ENCODE measurements at regions not wholly inside any gene's neighbourhood (a gene's known extent, or its start where the extent isn't known, plus 50 kb on each side); places are given as distances from the start of the nearest gene placed in this dataset.

DNA sequence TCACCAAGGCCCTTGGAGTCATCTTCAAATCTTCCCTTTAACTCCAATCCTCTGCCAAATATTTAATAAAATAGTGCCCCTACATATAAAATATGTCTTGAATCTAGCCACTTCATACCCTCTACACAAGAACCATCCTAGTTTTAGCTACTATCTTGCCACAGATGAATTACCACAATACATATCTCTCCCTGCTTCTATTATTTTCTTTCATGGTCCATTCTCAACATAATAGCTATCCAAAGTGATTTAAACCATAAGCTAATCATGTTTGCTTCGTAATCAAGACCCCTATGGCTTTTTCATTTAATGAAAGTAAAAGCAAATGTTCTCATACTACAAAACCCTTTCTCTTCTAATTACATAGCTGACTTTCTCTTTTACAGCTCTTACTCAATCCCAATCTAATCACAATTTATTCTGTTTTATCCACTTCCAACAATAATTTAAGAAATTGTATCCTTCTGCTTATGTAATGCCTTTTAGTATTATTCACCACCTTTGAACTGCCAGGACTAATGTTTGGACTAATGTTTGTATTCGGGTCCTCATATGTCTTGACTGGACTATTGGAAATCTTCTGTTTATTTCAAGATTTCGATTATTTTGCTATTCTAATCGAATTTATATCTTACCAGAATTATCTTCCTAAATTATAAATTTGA is 412.0 kb downstream of the SLITRK1 start:
- Histone ChIP-seq H4K20me1 (ENCODE audit: insufficient read depth, low read length) (no peaks in the 10 kb centered on the region), H3K4me3 (ENCODE audit: insufficient read depth, low read length) (no peak overlapping the region), H3K4me2 (ENCODE audit: insufficient read depth, low read length) (no peak overlapping the region), H3K9me3 (ENCODE audit: low read depth, low read length) (no peaks in the 10 kb centered on the region), H3K79me2 (ENCODE audit: insufficient read depth, low read length) (no peaks in the 10 kb centered on the region), H3K36me3 (ENCODE audit: insufficient read depth, low read length) (no peaks in the 10 kb centered on the region), H3K27ac (ENCODE audit: low read depth, low read length) (no peak overlapping the region), H3K4me1 (ENCODE audit: insufficient read depth, low read length) (no peaks in the 10 kb centered on the region), H3K27me3 (ENCODE audit: insufficient read depth, low read length) (no peaks in the 10 kb centered on the region), H2AFZ (ENCODE audit: low read length) (no peak overlapping the region)
- no peak for DNase-seq (ENCODE audit: insufficient read length, low spot score, missing footprints)
- TF ChIP-seq, protein P1, sequence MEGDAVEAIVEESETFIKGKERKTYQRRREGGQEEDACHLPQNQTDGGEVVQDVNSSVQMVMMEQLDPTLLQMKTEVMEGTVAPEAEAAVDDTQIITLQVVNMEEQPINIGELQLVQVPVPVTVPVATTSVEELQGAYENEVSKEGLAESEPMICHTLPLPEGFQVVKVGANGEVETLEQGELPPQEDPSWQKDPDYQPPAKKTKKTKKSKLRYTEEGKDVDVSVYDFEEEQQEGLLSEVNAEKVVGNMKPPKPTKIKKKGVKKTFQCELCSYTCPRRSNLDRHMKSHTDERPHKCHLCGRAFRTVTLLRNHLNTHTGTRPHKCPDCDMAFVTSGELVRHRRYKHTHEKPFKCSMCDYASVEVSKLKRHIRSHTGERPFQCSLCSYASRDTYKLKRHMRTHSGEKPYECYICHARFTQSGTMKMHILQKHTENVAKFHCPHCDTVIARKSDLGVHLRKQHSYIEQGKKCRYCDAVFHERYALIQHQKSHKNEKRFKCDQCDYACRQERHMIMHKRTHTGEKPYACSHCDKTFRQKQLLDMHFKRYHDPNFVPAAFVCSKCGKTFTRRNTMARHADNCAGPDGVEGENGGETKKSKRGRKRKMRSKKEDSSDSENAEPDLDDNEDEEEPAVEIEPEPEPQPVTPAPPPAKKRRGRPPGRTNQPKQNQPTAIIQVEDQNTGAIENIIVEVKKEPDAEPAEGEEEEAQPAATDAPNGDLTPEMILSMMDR (IDR thresholded peaks at IDR 0.05; ENCODE audit: extremely low read depth, low read depth, low read length): no peak

DNA sequence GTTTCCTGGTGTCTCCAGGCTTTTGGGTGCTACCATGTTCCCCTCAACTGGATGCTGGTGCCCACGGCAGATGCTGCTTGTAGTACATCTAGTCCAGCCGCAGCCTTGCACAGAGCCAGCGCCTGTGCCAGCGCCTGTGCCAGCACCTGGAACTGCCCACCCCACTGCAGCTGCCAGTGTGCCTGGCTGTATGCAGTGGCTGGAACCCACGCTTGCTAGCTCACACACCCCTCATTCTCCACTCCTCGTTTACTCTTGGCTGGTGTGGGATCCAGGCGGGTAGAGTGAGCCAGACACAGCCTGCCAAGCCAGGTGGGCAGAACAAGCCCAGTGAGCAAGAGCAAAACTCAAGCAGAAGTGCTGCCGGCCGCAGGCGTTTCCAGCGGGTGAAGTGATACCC is 428.6 kb downstream of the SLITRK1 start:
- Histone ChIP-seq H3K36me3 (ENCODE audit: insufficient read depth, low read length) (no peaks in the 10 kb centered on the region), H3K4me2 (ENCODE audit: insufficient read depth, low read length) (no peak overlapping the region), H2AFZ (ENCODE audit: low read length) (no peak overlapping the region), H4K20me1 (ENCODE audit: insufficient read depth, low read length) (no peaks in the 10 kb centered on the region), H3K4me3 (ENCODE audit: insufficient read depth, low read length) (no peak overlapping the region), H3K27ac (ENCODE audit: low read depth, low read length) (no peak overlapping the region), H3K27me3 (ENCODE audit: insufficient read depth, low read length) (no peaks in the 10 kb centered on the region), H3K4me1 (ENCODE audit: insufficient read depth, low read length) (peaks cover 4% of the 10 kb centered on the region), H3K9me3 (ENCODE audit: low read depth, low read length) (peaks cover 2% of the 10 kb centered on the region), H3K79me2 (ENCODE audit: insufficient read depth, low read length) (no peaks in the 10 kb centered on the region)
- no peak for DNase-seq (ENCODE audit: insufficient read length, low spot score, missing footprints)
- TF ChIP-seq, protein P1 (IDR thresholded peaks at IDR 0.05; ENCODE audit: extremely low read depth, low read depth, low read length): no peak

DNA sequence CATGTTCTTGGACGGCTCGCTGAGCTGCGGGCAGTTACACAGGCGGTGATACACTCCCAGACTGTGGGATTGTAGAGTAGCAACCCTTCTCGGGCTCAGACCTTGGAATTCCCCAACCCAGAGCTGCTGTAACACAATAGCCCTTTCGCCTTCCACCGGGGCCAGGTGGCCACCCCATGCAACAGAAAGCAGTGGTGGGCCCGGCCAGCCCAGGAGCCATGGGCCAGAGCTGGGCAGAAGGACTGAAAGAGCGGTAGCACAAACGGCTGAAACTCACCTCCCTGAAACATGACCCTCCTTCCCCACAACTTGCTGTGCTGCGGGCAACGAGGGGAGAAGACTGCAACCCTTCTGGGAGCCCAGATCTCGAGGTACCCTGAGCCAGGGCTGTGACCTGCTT is 429.0 kb downstream of the SLITRK1 start:
- DNase-seq (ENCODE audit: insufficient read length, low spot score, missing footprints): no peak
- H3K4me2 ChIP-seq (ENCODE audit: insufficient read depth, low read length): no peak overlapping the region
- no peak overlapping the region for H3K27ac ChIP-seq (ENCODE audit: low read depth, low read length)
- H3K4me3 ChIP-seq (ENCODE audit: insufficient read depth, low read length): no peak overlapping the region
- no peaks in the 10 kb centered on the region for H3K79me2 ChIP-seq (ENCODE audit: insufficient read depth, low read length)
- H3K9me3 ChIP-seq (ENCODE audit: low read depth, low read length): peaks cover 2% of the 10 kb centered on the region
- TF ChIP-seq, protein P1 (IDR thresholded peaks at IDR 0.05; ENCODE audit: extremely low read depth, low read depth, low read length): no peak
- H3K36me3 ChIP-seq (ENCODE audit: insufficient read depth, low read length): no peaks in the 10 kb centered on the region
- H2AFZ ChIP-seq (ENCODE audit: low read length): no peak overlapping the region
- H3K27me3 ChIP-seq (ENCODE audit: insufficient read depth, low read length): no peaks in the 10 kb centered on the region
- H4K20me1 ChIP-seq (ENCODE audit: insufficient read depth, low read length): no peaks in the 10 kb centered on the region
- peaks cover 4% of the 10 kb centered on the region for H3K4me1 ChIP-seq (ENCODE audit: insufficient read depth, low read length)

DNA sequence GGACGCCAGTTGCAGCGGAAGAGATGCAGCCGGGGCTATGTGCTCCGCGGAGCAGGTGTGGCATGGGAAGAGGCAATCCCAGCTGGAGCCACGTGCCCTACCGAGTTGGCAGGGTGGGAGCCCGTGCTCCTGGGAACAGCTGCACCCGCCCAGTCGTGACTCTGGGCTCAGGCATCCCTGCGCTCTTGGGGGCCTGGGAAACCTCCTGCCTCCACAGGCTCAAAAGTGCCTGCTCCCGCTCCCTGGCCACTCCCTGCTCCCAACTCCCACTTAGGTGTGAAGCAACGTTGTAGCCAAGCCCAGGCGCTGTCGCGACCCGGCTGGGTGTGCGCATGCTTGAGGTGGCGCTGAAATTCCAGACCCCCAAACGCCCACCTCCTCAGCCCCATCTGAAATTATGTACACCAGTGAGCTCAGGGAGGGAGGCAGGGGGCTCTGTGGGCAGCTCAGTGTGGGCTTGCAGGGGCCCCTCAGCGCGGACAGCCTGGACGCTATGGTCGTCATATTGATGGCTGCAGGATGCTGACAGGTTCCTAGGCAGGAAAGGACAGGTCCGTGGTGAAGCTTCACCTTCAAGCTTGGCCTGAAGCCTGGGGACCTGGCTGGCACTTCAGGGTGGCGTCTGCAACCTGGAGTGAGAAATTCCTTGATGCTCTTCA is 429.9 kb downstream of the SLITRK1 start:
- H3K9me3 ChIP-seq (ENCODE audit: low read depth, low read length): peaks cover 2% of the 10 kb centered on the region
- H2AFZ ChIP-seq (ENCODE audit: low read length): no peak overlapping the region
- peaks cover 4% of the 10 kb centered on the region for H3K4me1 ChIP-seq (ENCODE audit: insufficient read depth, low read length)
- no peak overlapping the region for H3K27ac ChIP-seq (ENCODE audit: low read depth, low read length)
- H3K36me3 ChIP-seq (ENCODE audit: insufficient read depth, low read length): no peaks in the 10 kb centered on the region
- DNase-seq (ENCODE audit: insufficient read length, low spot score, missing footprints): no peak
- H3K79me2 ChIP-seq (ENCODE audit: insufficient read depth, low read length): no peaks in the 10 kb centered on the region
- H3K27me3 ChIP-seq (ENCODE audit: insufficient read depth, low read length): no peaks in the 10 kb centered on the region
- H3K4me2 ChIP-seq (ENCODE audit: insufficient read depth, low read length): no peak overlapping the region
- no peaks in the 10 kb centered on the region for H4K20me1 ChIP-seq (ENCODE audit: insufficient read depth, low read length)
- TF ChIP-seq, protein P1 (IDR thresholded peaks at IDR 0.05; ENCODE audit: extremely low read depth, low read depth, low read length): no peak
- no peak overlapping the region for H3K4me3 ChIP-seq (ENCODE audit: insufficient read depth, low read length)

Data from osteoblast (primary cell).